Lung (tissue), 11 donors: ENCODE measurements at regions not wholly inside any gene's neighbourhood (a gene's known extent, or its start where the extent isn't known, plus 50 kb on each side); places are given as distances from the start of the nearest gene placed in this dataset.
A peak's percentile ranks its signal among the peaks of the same experiment; 100 is the strongest.

Experiments used
- ATAC-seq: fragments of 200-7000 bp; cut with Tn5 transposase; one replicate; pipeline ENCODE4 v1.9.1; 2020; ENCODE audit warnings: moderate number of reproducible peaks; ENCODE audit not compliant: insufficient read depth, low FRiP score
- DNase-seq, 3 donors: peaks; one replicate each; pipeline ENCODE4 v3.0.0-alpha.2; 2013 to 2017
- H3K27ac ChIP-seq, 2 donors: one replicate each; pipeline ENCODE4 v1.5.1; 2013; ENCODE audit warnings: mild to moderate bottlenecking in 2 of 2, moderate library complexity in 2 of 2, control low read depth in 1 of 2, inconsistent platforms in 1 of 2, low read depth in 1 of 2, low read length in 1 of 2
- H3K27me3 ChIP-seq, 3 donors: one replicate each; pipeline ENCODE4 v1.5.1; 2013; ENCODE audit warnings: low read length in 2 of 3; ENCODE audit not compliant: control insufficient read depth in 3 of 3, insufficient read depth in 3 of 3
- H3K36me3 ChIP-seq, 4 donors: one replicate each; pipeline ENCODE4 v1.5.1; 2013; ENCODE audit warnings: low read length in 4 of 4, mild to moderate bottlenecking in 1 of 4, moderate library complexity in 1 of 4; ENCODE audit not compliant: control insufficient read depth in 4 of 4, insufficient read depth in 4 of 4
- H3K4me1 ChIP-seq, 5 donors: one replicate each; pipeline ENCODE4 v1.5.1; 2013; ENCODE audit warnings: low read length in 5 of 5, mild to moderate bottlenecking in 2 of 5, moderate library complexity in 1 of 5; ENCODE audit not compliant: control insufficient read depth in 5 of 5, insufficient read depth in 5 of 5
- H3K4me3 ChIP-seq: one replicate; pipeline ENCODE4 v1.5.1; 2013; ENCODE audit warnings: mild to moderate bottlenecking, control low read depth, moderate library complexity
- H3K9ac ChIP-seq, 2 donors: one replicate each; pipeline ENCODE4 v1.5.1; 2013; ENCODE audit warnings: low read length in 2 of 2, control low read depth in 1 of 2; ENCODE audit not compliant: insufficient read depth in 1 of 2
- H3K9me3 ChIP-seq, 4 donors: one replicate each; pipeline ENCODE4 v1.5.1; 2013; ENCODE audit warnings: low read length in 3 of 4, mild to moderate bottlenecking in 1 of 4, moderate library complexity in 1 of 4; ENCODE audit not compliant: control insufficient read depth in 4 of 4, insufficient read depth in 3 of 4
- WGBS, 2 donors: extraction: QIAGEN DNeasy Blood & Tissue Kit; methylation state at CpG; one replicate each; pipeline ENCODE4 v1.1.7; 2013; 5-methylcytosine and 5-hydroxymethylcytosine counted together
- TF ChIP-seq, protein P1 (sequence below): IDR thresholded peaks from 2 replicates; pipeline ENCODE4 v1.5.1; 2012; ENCODE audit warnings: mild to moderate bottlenecking; ENCODE audit errors: control extremely low read depth, extremely low read depth
- donor health status: control.
- donor health status: control.
- donor health status: Bipolar disorder and iron deficiency.
- donor health status: healthy.
- donor health status: DM: yes; HTN: yes; CAD: no.

DNA sequence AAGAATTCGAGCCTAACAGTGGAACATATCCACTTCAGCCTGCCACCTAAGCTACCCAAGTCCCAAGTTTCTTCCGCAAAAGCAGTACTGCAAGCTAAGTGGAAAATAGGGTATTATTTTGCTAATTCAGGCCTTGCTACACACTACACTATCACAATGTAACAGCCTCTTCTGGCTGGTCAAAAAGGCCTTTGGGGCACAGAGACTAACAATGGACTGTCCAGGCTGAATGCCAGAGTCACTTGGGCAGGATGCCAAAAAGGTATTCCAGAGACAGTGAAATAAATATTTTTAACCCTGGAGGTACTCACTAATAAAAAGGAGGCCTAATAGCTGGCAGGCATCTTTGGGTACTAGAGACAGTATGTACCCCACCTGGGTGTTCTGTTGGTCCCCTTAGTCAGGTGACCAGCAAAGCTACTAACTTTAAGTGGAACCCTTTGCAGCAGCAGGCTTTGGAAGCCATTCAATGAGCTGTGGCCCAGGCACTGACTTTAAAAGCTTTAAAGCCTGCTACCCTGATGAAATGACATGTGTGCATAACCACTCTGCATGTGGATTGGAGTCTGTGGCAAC is 692.1 kb downstream of the HTR1B start:
- DNase-seq: peak in 2 of 3 donors; percentile 7 to 13
- H3K4me1 ChIP-seq: no peaks in the 10 kb centered on the region
- 63 to 64% methylated on average over 2 of the region's 2 CpGs for WGBS, 2 donors

DNA sequence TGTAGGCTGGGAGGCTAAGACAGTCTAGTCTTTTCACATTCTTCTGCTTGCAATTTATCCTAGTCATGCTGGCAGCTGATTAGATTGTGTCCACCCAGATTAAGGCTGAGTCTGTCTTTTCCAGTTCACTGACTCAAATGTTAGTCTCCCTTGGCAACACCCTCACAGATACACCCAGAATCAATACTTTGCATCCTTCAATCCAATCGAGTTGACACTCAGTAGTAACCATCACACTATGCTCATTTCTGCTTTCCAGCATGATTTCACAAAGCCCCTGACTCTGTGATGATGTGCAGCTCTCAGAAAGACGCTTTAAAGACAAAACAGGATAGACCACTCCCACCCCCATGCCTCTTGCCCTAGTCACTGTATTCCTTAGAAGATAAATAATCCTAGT is 693.0 kb downstream of the HTR1B start:
- DNase-seq: no peak
- no peak overlapping the region for H3K4me3 ChIP-seq
- no peaks in the 10 kb centered on the region for H3K27me3 ChIP-seq
- TF ChIP-seq, protein P1, sequence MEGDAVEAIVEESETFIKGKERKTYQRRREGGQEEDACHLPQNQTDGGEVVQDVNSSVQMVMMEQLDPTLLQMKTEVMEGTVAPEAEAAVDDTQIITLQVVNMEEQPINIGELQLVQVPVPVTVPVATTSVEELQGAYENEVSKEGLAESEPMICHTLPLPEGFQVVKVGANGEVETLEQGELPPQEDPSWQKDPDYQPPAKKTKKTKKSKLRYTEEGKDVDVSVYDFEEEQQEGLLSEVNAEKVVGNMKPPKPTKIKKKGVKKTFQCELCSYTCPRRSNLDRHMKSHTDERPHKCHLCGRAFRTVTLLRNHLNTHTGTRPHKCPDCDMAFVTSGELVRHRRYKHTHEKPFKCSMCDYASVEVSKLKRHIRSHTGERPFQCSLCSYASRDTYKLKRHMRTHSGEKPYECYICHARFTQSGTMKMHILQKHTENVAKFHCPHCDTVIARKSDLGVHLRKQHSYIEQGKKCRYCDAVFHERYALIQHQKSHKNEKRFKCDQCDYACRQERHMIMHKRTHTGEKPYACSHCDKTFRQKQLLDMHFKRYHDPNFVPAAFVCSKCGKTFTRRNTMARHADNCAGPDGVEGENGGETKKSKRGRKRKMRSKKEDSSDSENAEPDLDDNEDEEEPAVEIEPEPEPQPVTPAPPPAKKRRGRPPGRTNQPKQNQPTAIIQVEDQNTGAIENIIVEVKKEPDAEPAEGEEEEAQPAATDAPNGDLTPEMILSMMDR: no peak
- no peaks in the 10 kb centered on the region for H3K36me3 ChIP-seq
- no peak for ATAC-seq
- no peak overlapping the region for H3K27ac ChIP-seq
- no peaks in the 10 kb centered on the region for H3K4me1 ChIP-seq
- H3K9me3 ChIP-seq: peaks cover 0 to 2% (median 0%) of the 10 kb centered on the region in 4 donors
- H3K9ac ChIP-seq: no peak overlapping the region
- WGBS, 2 donors: 63 to 65% methylated on average over 2 of the region's 2 CpGs

More for the DNA sequence above, 692.1 kb downstream of the HTR1B start:
- H3K36me3 ChIP-seq: no peaks in the 10 kb centered on the region
- H3K4me3 ChIP-seq: no peak overlapping the region
- TF ChIP-seq, protein P1: no peak
- H3K9me3 ChIP-seq: peaks cover 0 to 2% (median 0%) of the 10 kb centered on the region in 4 donors
- no peak overlapping the region for H3K27ac ChIP-seq
- H3K27me3 ChIP-seq: no peaks in the 10 kb centered on the region
- no peak for ATAC-seq
- H3K9ac ChIP-seq: no peak overlapping the region

DNA sequence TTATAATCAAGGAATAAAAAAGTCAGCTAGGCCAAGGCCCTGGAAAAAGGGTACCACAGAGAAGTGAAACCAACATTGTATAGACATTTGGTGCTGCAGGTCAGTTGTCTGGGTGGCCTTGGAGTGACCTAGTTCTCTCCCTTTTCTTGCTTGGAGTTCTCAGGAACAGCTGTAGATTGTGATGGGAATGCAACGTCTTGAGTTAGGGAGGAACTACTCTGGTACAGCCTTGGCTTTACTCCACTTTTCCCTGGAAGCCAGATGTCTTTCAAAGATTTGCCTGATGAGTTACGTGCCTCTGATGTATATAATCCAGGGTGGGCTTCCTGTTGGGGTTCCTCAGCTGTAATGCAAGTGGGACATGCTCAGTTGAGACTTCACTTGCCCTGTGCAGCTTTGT is 694.7 kb downstream of the HTR1B start:
- H3K27ac ChIP-seq: no peak overlapping the region
- H3K4me3 ChIP-seq: no peak overlapping the region
- 39 to 57% methylated on average over 2 of the region's 2 CpGs for WGBS, 2 donors
- no peak overlapping the region for H3K9ac ChIP-seq
- no peaks in the 10 kb centered on the region for H3K4me1 ChIP-seq
- no peak for ATAC-seq
- H3K36me3 ChIP-seq: no peaks in the 10 kb centered on the region
- TF ChIP-seq, protein P1: no peak
- H3K9me3 ChIP-seq: no peaks in the 10 kb centered on the region
- DNase-seq: peak in 1 of 3 donors; percentile 19
- no peaks in the 10 kb centered on the region for H3K27me3 ChIP-seq

DNA sequence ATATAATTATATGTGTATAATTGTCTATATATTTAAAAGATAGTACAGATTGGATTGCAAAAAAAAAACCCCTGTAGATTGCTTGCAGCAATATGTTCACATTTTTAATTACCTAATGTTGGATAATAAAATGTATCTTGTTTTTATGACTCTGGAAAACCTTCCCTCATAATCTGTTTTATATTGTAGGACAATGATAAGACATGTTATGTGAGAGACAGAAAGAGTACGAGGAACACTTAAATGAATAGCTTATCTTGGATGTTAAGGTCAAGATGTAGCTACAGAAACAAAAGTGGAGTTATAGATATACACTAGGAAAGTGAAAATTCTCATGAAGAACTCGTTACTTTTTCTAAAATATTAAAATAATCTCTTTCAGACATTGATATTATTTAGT is 691.6 kb upstream of the IMPG1 start:
- no peak for ATAC-seq
- Histone ChIP-seq H3K27ac (no peak overlapping the region), H3K4me1 (no peaks in the 10 kb centered on the region), H3K27me3 (no peaks in the 10 kb centered on the region), H3K9me3 (no peaks in the 10 kb centered on the region), H3K4me3 (no peak overlapping the region), H3K9ac (no peak overlapping the region), H3K36me3 (no peaks in the 10 kb centered on the region)
- 60 to 70% methylated on average over 2 of the region's 2 CpGs for WGBS, 2 donors
- TF ChIP-seq, protein P1: no peak
- DNase-seq: no peak
